ENCODE measurements at regions not wholly inside any gene's neighbourhood (a gene's known extent, or its start where the extent isn't known, plus 50 kb on each side); places are given as distances from the start of the nearest gene placed in this dataset.
A peak's percentile ranks its signal among the peaks of the same experiment; 100 is the strongest.

GRCh38 chr2:120499784-120500495, 154.0 kb downstream of the INHBB start:
- Histone ChIP-seq H3K27ac (no peak overlapping the region), H3K4me3 (no peak overlapping the region), H3K4me1 (no peaks in the 10 kb centered on the region), H3K27me3 (no peaks in the 10 kb centered on the region), H3K36me3 (no peaks in the 10 kb centered on the region), H3K9me3 (no peaks in the 10 kb centered on the region)
- no peak for TF ChIP-seq CTCF (IDR thresholded peaks at IDR 0.05)
- intact Hi-C loops (cut with DNase I; ENCODE audit: low total_unique reads) = no loop called here
- no peak for DNase-seq

DNA sequence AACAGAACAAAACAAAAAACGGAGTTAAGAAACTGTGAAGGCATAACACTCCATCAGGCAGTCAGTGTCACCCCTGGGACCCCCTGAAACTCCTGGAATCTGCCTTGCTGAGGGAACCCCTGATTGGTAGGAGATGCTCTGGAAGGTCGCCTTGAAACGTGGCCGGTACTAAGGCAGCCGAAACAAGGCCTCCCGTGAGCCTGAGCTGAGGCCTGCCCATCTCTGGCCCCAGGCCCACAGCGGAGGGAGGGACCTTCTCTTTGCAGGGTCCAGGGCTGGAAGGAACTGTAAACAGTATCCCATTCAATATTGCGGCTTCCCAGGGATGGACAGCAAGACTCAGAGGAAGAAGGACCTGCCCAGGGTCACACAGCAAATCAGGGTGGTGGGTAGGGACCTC, 155.7 kb downstream of the INHBB start:
- H3K4me3 ChIP-seq = no peak overlapping the region
- no peak overlapping the region for H3K27ac ChIP-seq
- H3K9me3 ChIP-seq = no peaks in the 10 kb centered on the region
- intact Hi-C loops (cut with DNase I; ENCODE audit: low total_unique reads) = no loop called here
- TF ChIP-seq CTCF (IDR thresholded peaks at IDR 0.05) = no peak
- H3K27me3 ChIP-seq = no peaks in the 10 kb centered on the region
- no peaks in the 10 kb centered on the region for H3K36me3 ChIP-seq
- H3K4me1 ChIP-seq = no peaks in the 10 kb centered on the region
- DNase-seq = peak in 1 of 2 donors; percentile 48

- DNase-seq = no peak
- Histone ChIP-seq H3K36me3 (no peaks in the 10 kb centered on the region), H3K27me3 (no peaks in the 10 kb centered on the region), H3K9me3 (no peaks in the 10 kb centered on the region), H3K4me3 (no peak overlapping the region), H3K27ac (no peak overlapping the region), H3K4me1 (no peaks in the 10 kb centered on the region)
- intact Hi-C loops (cut with DNase I; ENCODE audit: low total_unique reads) = no loop called here
- TF ChIP-seq CTCF (IDR thresholded peaks at IDR 0.05) = no peak
These were observed 156.4 kb downstream of the INHBB start for GRCh38 chr2:120502357-120502756.

DNA sequence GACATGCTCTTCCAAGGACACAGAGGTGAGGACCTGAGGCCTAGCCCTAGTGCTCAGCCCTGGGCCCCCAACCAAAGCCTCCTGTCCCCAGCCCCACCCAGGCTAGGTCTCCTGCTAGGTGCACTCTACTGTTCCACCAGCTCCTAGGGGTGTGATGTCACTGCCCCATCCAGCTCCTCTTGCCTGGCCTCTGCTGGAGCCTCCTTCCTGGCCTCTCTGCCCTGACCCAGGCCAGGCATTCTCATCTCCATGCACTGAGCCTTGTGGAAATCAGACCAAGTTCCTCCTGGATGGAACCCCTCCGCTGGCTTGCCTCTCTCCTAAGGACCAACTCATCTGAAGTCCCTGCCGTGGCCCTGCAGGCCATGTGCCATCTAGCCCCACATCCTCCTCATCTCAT, 156.8 kb downstream of the INHBB start:
- no peaks in the 10 kb centered on the region for H3K36me3 ChIP-seq
- peak in 1 of 2 donors; percentile 60 for DNase-seq
- TF ChIP-seq CTCF (IDR thresholded peaks at IDR 0.05) = no peak
- no peak overlapping the region for H3K27ac ChIP-seq
- no peaks in the 10 kb centered on the region for H3K27me3 ChIP-seq
- no peak overlapping the region for H3K4me3 ChIP-seq
- H3K9me3 ChIP-seq = no peaks in the 10 kb centered on the region
- H3K4me1 ChIP-seq = no peaks in the 10 kb centered on the region
- intact Hi-C loops (cut with DNase I; ENCODE audit: low total_unique reads) = no loop called here

- no peaks in the 10 kb centered on the region for H3K9me3 ChIP-seq
- no peak for TF ChIP-seq CTCF (IDR thresholded peaks at IDR 0.05)
- intact Hi-C loops (cut with DNase I; ENCODE audit: low total_unique reads) = no loop called here
- peak in 1 of 2 donors; percentile 51 for DNase-seq
- no peaks in the 10 kb centered on the region for H3K36me3 ChIP-seq
- H3K4me1 ChIP-seq = peaks cover 0 to 1% (median under 1%) of the 10 kb centered on the region in 4 donors
- H3K27me3 ChIP-seq = no peaks in the 10 kb centered on the region
- H3K4me3 ChIP-seq = no peak overlapping the region
- H3K27ac ChIP-seq = no peak overlapping the region
These were observed 157.4 kb downstream of the INHBB start for GRCh38 chr2:120503206-120503792.

Data from tibial artery (tissue), 4 donors.